CD4-positive, alpha-beta T cell (primary cell): ENCODE measurements at regions not wholly inside any gene's neighbourhood (a gene's known extent, or its start where the extent isn't known, plus 50 kb on each side); places are given as distances from the start of the nearest gene placed in this dataset.

ENCODE experiments used
- ATAC-seq: fragments of 200-7000 bp; cut with Tn5 transposase; one replicate; pipeline ENCODE4 v1.10.0; 2022; ENCODE audit warnings: mild to moderate bottlenecking; ENCODE audit not compliant: poor library complexity
- CTCF ChIA-PET: fragments of 350-600 bp; sonication (Branson Sonifier 250); formaldehyde crosslinking; loops from one replicate; lab custom pipeline; 2021; ENCODE audit warnings: antibody characterized with exemption, inconsistent platforms; lab: Charles Lee
- POLR2A ChIA-PET: fragments of 350-600 bp; sonication (Branson Sonifier 250); formaldehyde crosslinking; loops from one replicate; lab custom pipeline; 2021; ENCODE audit warnings: antibody characterized with exemption, inconsistent platforms; lab: Charles Lee
- DNase-seq, 14 experiments: peaks; one replicate each; pipeline ENCODE4 v3.0.0-alpha.2; 2013 to 2020; ENCODE audit warnings: mixed read lengths in 2 of 14
- H3K27ac ChIP-seq, 2 donors: one replicate each; pipeline versions ENCODE4 v1.5.1 to v1.7.0; 2013; ENCODE audit warnings: low read length in 2 of 2, low read depth in 1 of 2, mild to moderate bottlenecking in 1 of 2
- H3K27me3 ChIP-seq, 2 experiments: 1 replicate in 1 of 2; 2 replicates in 1 of 2; pipeline versions ENCODE4 v1.6.1 to v1.7.0; 2013; ENCODE audit warnings: low read length in 2 of 2, control low read depth in 1 of 2, mild to moderate bottlenecking in 1 of 2, moderate library complexity in 1 of 2; ENCODE audit not compliant: insufficient read depth in 2 of 2, control insufficient read depth in 1 of 2
- H3K36me3 ChIP-seq: one replicate; pipeline ENCODE4 v1.6.1; 2013; ENCODE audit warnings: low read length, control low read depth; ENCODE audit not compliant: insufficient read depth
- H3K4me1 ChIP-seq: one replicate; pipeline ENCODE4 v1.6.1; 2013; ENCODE audit warnings: low read length, control low read depth; ENCODE audit not compliant: insufficient read depth
- H3K4me3 ChIP-seq: one replicate; pipeline ENCODE4 v1.5.1; 2013; ENCODE audit warnings: mild to moderate bottlenecking, low read length, moderate library complexity
- H3K9me3 ChIP-seq, 2 experiments: 1 replicate in 1 of 2; 2 replicates in 1 of 2; pipeline versions ENCODE4 v1.6.1 to v1.7.0; 2013; ENCODE audit warnings: low read length in 2 of 2, mild to moderate bottlenecking in 2 of 2, control low read depth in 1 of 2, moderate library complexity in 1 of 2; ENCODE audit not compliant: control insufficient read depth in 1 of 2, insufficient read depth in 1 of 2
- H3K27ac Mint-ChIP-seq: one replicate; pipeline ENCODE4 v1.8.0; 2020; ENCODE audit warnings: mixed read lengths
- H3K27me3 Mint-ChIP-seq: one replicate; pipeline ENCODE4 v1.8.0; 2021; ENCODE audit warnings: mixed read lengths
- H3K36me3 Mint-ChIP-seq: one replicate; pipeline ENCODE4 v1.8.0; 2021; ENCODE audit warnings: low read depth, mixed read lengths
- H3K4me1 Mint-ChIP-seq: one replicate; pipeline ENCODE4 v1.8.0; 2021; ENCODE audit warnings: low read depth, mixed read lengths
- H3K4me3 Mint-ChIP-seq: one replicate; pipeline ENCODE4 v1.8.0; 2020; ENCODE audit warnings: mild to moderate bottlenecking, mixed read lengths
- H3K9me3 Mint-ChIP-seq: one replicate; pipeline ENCODE4 v1.8.0; 2020; ENCODE audit warnings: mixed read lengths
- intact Hi-C, 2 experiments: fragments of 100-400 bp; cut with DNase I in 1 of 2; cut with micrococcal nuclease in 1 of 2; formaldehyde crosslinking; loops; one replicate each; pipeline versions ENCODE4 v1.15.1 to v1.9.0; 2023 to 2025; cut with DNase I, micrococcal nuclease
- TF ChIP-seq, protein P1 (sequence below): fragments of 200-600 bp; IDR thresholded peaks from one replicate; pipeline ENCODE4 v1.8.0; 2022; ENCODE audit warnings: antibody characterized with exemption, mild to moderate bottlenecking

DNA sequence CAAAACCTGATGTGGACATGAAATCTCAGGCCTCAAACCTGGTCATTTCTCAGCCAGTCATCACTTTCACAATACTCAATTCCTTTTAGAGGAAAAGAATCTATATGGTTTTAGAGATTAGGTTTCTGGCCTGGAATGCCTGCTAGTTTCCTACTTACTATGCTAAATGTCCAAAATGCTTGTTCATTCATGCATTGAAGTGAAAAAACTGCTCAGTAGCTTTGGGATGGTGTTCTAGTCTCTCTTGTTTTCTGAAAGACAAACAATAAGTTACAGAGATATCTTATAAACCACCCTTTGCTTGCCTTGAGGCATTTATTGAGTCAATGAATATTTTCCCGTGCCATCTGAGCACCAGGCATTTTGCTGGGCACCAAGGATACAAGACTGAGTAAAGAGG, 1146.5 kb upstream of the GOT2 start:
- Histone ChIP-seq H3K27ac (no peak overlapping the region), H3K9me3 (peaks cover 0 to 5% of the 10 kb centered on the region in 2 experiments), H3K27me3 (no peaks in the 10 kb centered on the region), H3K36me3 (no peaks in the 10 kb centered on the region), H3K4me3 (no peak overlapping the region), H3K4me1 (no peaks in the 10 kb centered on the region)
- DNase-seq (no peak), ATAC-seq (no peak)
- intact Hi-C loops: no loop called here
- CTCF ChIA-PET: no interaction called here
- no peaks in the 10 kb centered on the region for H3K36me3 Mint-ChIP-seq
- no peaks in the 10 kb centered on the region for H3K4me1 Mint-ChIP-seq
- peaks cover 7% of the 10 kb centered on the region for H3K9me3 Mint-ChIP-seq
- no peak overlapping the region for H3K4me3 Mint-ChIP-seq
- H3K27me3 Mint-ChIP-seq: no peaks in the 10 kb centered on the region
- POLR2A ChIA-PET: no interaction called here
- TF ChIP-seq, protein P1, sequence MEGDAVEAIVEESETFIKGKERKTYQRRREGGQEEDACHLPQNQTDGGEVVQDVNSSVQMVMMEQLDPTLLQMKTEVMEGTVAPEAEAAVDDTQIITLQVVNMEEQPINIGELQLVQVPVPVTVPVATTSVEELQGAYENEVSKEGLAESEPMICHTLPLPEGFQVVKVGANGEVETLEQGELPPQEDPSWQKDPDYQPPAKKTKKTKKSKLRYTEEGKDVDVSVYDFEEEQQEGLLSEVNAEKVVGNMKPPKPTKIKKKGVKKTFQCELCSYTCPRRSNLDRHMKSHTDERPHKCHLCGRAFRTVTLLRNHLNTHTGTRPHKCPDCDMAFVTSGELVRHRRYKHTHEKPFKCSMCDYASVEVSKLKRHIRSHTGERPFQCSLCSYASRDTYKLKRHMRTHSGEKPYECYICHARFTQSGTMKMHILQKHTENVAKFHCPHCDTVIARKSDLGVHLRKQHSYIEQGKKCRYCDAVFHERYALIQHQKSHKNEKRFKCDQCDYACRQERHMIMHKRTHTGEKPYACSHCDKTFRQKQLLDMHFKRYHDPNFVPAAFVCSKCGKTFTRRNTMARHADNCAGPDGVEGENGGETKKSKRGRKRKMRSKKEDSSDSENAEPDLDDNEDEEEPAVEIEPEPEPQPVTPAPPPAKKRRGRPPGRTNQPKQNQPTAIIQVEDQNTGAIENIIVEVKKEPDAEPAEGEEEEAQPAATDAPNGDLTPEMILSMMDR: no peak
- H3K27ac Mint-ChIP-seq: no peak overlapping the region

DNA sequence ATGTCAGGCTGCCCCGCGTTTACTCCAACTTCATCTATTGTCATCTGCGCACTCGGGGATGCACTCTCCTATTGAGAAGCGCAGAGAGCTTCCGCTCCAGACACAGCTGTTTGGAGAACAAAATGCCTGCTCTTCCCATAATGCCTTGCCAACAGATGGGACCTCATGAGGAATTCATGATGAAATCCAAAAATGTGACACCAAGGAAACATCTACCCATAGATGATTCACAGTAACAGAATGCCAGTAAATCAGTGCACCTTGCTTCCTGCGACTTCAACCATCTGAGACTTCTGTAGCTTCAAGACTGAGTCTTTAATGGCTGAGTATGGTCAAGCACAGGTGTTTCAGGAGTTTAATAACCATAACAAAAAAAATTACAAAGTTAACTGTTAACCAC, 1144.9 kb upstream of the GOT2 start:
- intact Hi-C loops: no loop called here
- ATAC-seq: no peak
- Mint-ChIP-seq H3K4me1 (no peaks in the 10 kb centered on the region), H3K27me3 (no peaks in the 10 kb centered on the region), H3K9me3 (peaks cover 11% of the 10 kb centered on the region), H3K27ac (no peak overlapping the region), H3K36me3 (no peaks in the 10 kb centered on the region), H3K4me3 (no peak overlapping the region)
- Histone ChIP-seq H3K9me3 (peaks cover 0 to 7% of the 10 kb centered on the region in 2 experiments), H3K27ac (no peak overlapping the region), H3K4me3 (no peak overlapping the region), H3K27me3 (no peaks in the 10 kb centered on the region), H3K36me3 (no peaks in the 10 kb centered on the region), H3K4me1 (no peaks in the 10 kb centered on the region)
- TF ChIP-seq, protein P1: no peak
- ChIA-PET CTCF (no interaction called here), POLR2A (no interaction called here)
- no peak for DNase-seq

DNA sequence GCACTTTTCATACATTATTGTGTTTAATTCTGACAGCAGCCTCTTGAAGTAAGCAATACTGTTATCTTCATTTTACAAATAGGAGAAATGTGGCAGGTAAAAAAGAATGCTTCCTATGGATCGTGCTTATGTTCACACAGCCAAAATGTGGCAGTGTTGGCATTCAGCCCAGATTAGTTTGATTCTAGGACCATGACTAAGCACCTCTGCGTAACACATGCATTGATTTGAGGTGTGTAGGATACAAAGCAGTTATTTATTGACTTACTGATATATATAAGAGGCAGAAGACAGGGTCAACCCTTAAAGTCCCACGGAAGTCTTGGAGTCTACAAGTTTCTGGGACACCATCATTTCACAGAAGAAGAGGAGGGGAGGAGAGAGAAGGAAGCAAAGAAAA, 1144.4 kb upstream of the GOT2 start:
- Histone ChIP-seq H3K27me3 (no peaks in the 10 kb centered on the region), H3K4me1 (no peaks in the 10 kb centered on the region), H3K27ac (no peak overlapping the region), H3K36me3 (no peaks in the 10 kb centered on the region), H3K4me3 (no peak overlapping the region), H3K9me3 (peaks cover 0 to 10% of the 10 kb centered on the region in 2 experiments)
- TF ChIP-seq, protein P1: no peak
- ChIA-PET POLR2A (no interaction called here), CTCF (no interaction called here)
- H3K36me3 Mint-ChIP-seq: no peaks in the 10 kb centered on the region
- no peak overlapping the region for H3K27ac Mint-ChIP-seq
- DNase-seq: no peak
- peaks cover 12% of the 10 kb centered on the region for H3K9me3 Mint-ChIP-seq
- no peaks in the 10 kb centered on the region for H3K27me3 Mint-ChIP-seq
- no peaks in the 10 kb centered on the region for H3K4me1 Mint-ChIP-seq
- intact Hi-C loops: no loop called here
- H3K4me3 Mint-ChIP-seq: no peak overlapping the region
- ATAC-seq: no peak
